ENCODE measurements at regions not wholly inside any gene's neighbourhood (a gene's known extent, or its start where the extent isn't known, plus 50 kb on each side); places are given as distances from the start of the nearest gene placed in this dataset.

DNA sequence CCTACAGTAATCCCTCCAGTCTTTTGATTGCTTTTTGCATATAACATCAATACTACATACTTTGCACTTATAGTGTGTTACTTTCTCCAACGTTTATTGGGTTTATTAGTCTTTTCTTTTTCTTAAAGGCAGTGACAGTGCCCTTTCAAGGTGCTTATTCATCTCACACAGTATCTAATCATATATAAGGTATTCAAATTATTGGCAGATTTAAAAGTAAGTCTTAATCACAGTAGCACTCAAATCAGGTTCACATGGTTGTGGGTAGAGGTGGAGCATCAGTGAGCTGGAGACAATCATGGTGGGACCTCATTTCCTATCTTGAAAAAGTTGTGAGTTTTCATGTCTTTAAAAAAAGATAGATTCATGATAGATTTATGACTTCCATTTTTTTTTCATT lies 706.2 kb downstream of the GALC start:
- TF ChIP-seq CTCF (IDR thresholded peaks at IDR 0.05; ENCODE audit: low read length) (no peak), EZH2 (optimal IDR thresholded peaks at IDR 0.05; ENCODE audit: low read depth, low read length) (no peak)
